ENCODE measurements at regions not wholly inside any gene's neighbourhood (a gene's known extent, or its start where the extent isn't known, plus 50 kb on each side); places are given as distances from the start of the nearest gene placed in this dataset.
"Not testable (repeated sequence)": the region's sequence is repeated elsewhere in the genome, so short reads cannot be mapped to it uniquely, and the experiment has no call there.

- no peak for DNase-seq (ENCODE audit: low read depth)
Measured at GRCh38 chr11:8772571-8773519, 90.3 kb downstream of the RPL27A start.

- DNase-seq (ENCODE audit: low read depth) = no peak
Measured at GRCh38 chr11:8773916-8774539, 91.4 kb downstream of the RPL27A start.

- DNase-seq (ENCODE audit: low read depth) = not testable (repeated sequence)
Measured at GRCh38 chr11:8774916-8775315, 92.3 kb downstream of the RPL27A start.

- DNase-seq (ENCODE audit: low read depth) = no peak
Measured at GRCh38 chr11:8775332-8775731, 92.7 kb downstream of the RPL27A start.

DNA sequence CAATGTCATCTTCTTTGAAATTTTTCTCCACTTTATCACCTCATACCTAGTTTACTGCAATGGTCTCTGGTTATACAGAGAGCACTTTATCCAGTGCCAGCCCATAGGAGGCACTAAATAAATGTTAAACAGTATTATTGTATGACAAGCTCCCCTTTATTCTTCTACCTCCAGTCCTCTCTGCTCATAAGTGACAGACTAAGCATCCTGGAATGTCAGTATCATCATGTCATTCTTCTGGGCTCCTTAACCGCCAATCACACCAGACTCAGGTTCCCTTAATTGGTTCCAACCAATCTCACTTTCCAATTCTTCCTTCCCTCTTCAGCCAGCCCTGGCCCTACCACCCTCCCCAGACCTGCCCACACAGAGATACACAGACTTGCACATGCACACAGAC lies 93.1 kb downstream of the RPL27A start:
- no peak for DNase-seq (ENCODE audit: low read depth)

GRCh38 chr11:8776209-8776608 lies 93.6 kb downstream of the RPL27A start:
- DNase-seq (ENCODE audit: low read depth) = no peak

GRCh38 chr11:8777907-8778767 lies 95.5 kb downstream of the RPL27A start:
- DNase-seq (ENCODE audit: low read depth) = no peak

GRCh38 chr11:8779107-8779506 lies 96.5 kb downstream of the RPL27A start:
- DNase-seq (ENCODE audit: low read depth) = no peak

GRCh38 chr11:8779732-8780131 lies 97.1 kb downstream of the RPL27A start:
- no peak for DNase-seq (ENCODE audit: low read depth)

GRCh38 chr11:8784954-8785353 lies 102.4 kb downstream of the RPL27A start:
- DNase-seq (ENCODE audit: low read depth) = no peak

- no peak for DNase-seq (ENCODE audit: low read depth)
Measured at GRCh38 chr11:8785457-8785856, 102.9 kb downstream of the RPL27A start.

DNA sequence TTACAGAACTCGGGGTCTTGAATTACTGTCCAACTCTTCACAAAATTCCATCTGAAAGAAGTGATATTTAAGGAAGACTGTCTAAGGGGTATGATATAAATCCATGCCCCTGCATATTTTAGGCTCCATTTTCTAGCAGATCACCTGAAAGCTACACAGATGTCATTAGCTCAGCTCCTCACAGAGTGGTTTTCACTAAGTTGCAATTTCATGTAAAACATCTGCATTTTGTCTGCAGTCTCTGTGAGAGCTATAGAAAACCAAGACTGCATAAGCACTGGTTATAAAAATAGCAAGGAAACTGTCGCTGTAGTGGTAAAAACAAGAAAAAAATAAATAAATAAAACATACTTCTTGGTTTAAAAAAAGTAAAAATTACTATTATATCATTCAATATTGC lies 103.4 kb downstream of the RPL27A start:
- no peak for DNase-seq (ENCODE audit: low read depth)

DNA sequence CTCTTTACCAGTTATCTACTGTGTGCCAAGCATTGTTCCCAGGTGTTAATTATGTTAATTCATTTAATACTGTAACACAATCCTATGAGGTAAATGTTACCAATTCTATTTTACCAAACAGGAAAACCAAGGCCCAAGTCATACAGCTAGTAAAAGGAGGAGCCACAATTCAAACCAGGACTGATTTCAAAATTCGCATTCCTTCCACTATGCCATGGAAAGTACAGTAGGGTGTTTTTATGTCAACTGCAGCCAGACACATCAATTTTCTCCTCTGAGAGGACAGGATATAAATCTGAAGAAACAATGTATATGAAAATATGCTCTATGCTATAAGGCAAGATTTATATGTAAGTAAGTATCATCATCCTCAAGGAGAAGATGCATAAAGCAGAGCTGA lies 104.3 kb downstream of the RPL27A start:
- no peak for DNase-seq (ENCODE audit: low read depth)

DNA sequence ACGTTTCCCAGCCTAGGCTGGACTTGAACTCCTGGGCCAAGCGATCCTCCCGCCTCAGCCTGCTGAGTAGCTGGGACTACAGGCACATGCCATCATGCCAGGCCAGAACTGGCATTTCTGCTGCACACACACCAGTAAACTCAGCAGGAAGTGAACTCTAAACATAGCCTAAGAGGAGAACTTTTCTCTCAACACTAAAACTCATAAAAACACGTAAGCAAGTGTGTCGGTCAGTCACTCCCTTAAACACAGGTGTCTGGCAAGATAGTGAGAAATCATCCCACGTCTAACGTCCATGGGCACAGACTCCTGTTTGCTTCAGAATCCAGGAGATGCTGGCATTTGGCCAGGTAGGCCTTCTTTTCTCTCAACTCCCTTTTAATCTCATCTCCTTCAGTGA lies 104.8 kb downstream of the RPL27A start:
- no peak for DNase-seq (ENCODE audit: low read depth)

DNA sequence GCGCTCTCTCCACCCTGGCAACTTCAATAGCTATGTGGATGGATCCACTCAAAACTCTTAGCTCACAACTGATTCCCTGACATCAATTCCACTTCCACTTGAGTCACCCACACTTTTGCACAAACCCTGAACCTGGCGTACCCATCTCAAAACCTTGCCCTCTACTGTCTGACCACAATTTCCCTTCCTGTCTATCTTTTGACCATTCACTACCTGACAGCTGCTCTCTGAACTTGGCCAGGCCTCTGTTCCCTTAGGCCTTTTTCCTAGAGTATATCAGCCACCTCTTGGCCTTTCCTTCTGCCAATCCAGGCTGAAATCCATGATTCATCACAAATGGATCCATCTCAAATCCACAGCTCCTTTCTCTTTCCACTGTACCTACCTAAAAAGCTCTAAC lies 106.0 kb downstream of the RPL27A start:
- DNase-seq (ENCODE audit: low read depth) = no peak

- DNase-seq (ENCODE audit: low read depth) = no peak
Measured at GRCh38 chr11:8789864-8790263, 107.3 kb downstream of the RPL27A start.

DNA sequence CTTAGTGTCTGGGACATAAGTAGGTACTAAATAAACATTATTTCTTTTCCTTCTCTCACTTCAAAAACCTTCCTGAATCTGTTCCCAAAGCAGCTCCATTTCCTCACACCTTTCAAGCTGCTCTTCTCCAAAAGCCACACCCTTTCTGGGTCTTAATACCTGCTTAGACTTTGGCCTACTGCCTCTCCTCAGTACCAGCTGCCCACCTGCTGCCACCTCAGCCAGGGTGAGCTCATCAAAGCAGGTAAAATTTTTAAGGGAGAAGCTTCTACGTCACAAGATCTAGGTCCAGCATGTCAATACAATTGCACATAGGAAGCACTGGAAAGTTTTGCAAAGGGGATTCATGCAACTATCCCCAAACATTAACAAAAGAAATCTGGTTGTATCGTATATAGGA lies 108.4 kb downstream of the RPL27A start:
- no peak for DNase-seq (ENCODE audit: low read depth)

DNA sequence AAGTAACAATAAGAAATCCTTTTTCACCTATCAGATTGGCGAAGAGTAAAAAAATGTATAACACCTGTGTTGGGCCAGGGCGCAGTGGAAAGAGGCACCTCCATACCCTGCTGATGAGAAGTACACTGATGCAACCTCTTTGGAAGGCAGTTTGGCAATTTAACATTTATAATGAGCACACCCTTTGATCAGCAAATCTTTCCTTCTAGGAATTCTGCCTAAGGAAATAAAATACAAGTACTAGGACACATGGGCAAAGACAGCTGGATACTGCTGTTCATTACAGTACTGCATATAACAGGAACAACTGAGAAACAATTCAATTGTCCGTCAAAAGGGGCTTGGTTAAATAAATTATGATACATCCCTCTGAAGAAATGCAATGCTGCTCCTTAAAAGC lies 110.1 kb downstream of the RPL27A start:
- DNase-seq (ENCODE audit: low read depth) = no peak

GRCh38 chr11:8793114-8793777 lies 110.7 kb downstream of the RPL27A start:
- no peak for DNase-seq (ENCODE audit: low read depth)

DNA sequence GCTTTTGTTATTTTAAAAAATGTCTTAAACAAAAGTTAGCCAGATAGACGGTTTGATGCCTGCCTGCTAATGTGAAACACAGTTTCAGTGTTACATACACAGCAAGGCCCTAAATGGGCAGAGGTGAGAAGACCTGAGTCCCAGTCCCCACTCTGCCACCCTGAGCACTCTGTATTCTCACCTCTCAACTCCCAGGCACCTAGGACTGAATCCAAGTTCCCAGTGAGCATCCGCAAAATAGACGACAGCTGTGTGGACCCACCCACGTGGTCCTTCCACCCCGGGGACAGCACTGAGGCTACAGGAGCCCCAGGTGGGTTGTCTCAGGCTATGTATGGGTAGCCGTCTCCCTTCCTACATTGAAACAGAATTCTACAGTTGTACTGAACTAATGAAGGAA lies 111.5 kb downstream of the RPL27A start:
- DNase-seq (ENCODE audit: low read depth) = no peak

GRCh38 chr11:8794677-8795103 lies 112.1 kb downstream of the RPL27A start:
- no peak for DNase-seq (ENCODE audit: low read depth)

DNA sequence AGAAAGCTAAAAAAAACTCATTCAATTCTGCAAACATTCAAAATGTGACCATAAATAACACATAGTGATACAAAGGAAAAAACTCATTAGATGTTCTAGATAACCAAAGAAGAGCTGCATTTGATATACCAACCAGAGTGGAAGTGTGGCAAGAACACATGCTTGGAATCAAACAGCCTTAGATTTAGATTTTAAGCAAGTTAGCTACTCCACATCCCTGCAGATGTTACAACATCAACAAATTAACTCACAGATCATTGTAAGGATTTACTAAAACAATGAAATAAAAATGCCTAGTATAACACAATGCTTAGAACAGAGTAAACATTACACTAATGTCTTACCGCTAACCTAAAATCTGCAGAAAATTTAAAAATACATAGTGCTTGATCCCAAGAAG lies 114.0 kb upstream of the AKIP1 start:
- no peak for DNase-seq (ENCODE audit: low read depth)
